Cardiac fibroblast (primary cell): ENCODE measurements at regions not wholly inside any gene's neighbourhood (a gene's known extent, or its start where the extent isn't known, plus 50 kb on each side); places are given as distances from the start of the nearest gene placed in this dataset.
"Not testable (repeated sequence)": the region's sequence is repeated elsewhere in the genome, so short reads cannot be mapped to it uniquely, and the experiment has no call there.

Source experiments
- DNase-seq, 2 donors: peaks; one replicate each; pipeline versions ENCODE4 v3.0.0 to v3.0.0-alpha.2; 2010; ENCODE audit warnings: low read depth in 2 of 2
- H3K4me3 ChIP-seq, 2 donors: replicated peaks in 1 of 2; 1 replicate in 1 of 2; 2 replicates in 1 of 2; pipeline ENCODE4 v1.5.1; 2011; ENCODE audit warnings: low read depth in 2 of 2, low read length in 2 of 2, mild to moderate bottlenecking in 2 of 2, moderate library complexity in 1 of 2
- CTCF ChIP-seq: IDR thresholded peaks from one replicate; pipeline ENCODE4 v1.5.1; 2011; ENCODE audit warnings: low read depth, mild to moderate bottlenecking, low read length, inconsistent platforms

- H3K4me3 ChIP-seq: no peak overlapping the region
- no peak for TF ChIP-seq CTCF
- DNase-seq: no peak
Measured at GRCh38 chr6:151180330-151181048, 59.3 kb upstream of the AKAP12 start.

- peak; percentile 15 to 43 for DNase-seq
- TF ChIP-seq CTCF: no peak
- H3K4me3 ChIP-seq: no peak overlapping the region
Measured at GRCh38 chr6:151181706-151182363, 57.9 kb upstream of the AKAP12 start.

GRCh38 chr6:151182958-151183357, 56.8 kb upstream of the AKAP12 start:
- not testable (repeated sequence) for H3K4me3 ChIP-seq

GRCh38 chr6:151185148-151185547, 54.6 kb upstream of the AKAP12 start:
- DNase-seq: no peak
- H3K4me3 ChIP-seq: no peak overlapping the region
- no peak for TF ChIP-seq CTCF

More at GRCh38 chr6:151182958-151183357, 56.8 kb upstream of the AKAP12 start:
- not testable (repeated sequence) for DNase-seq

GRCh38 chr6:151186306-151186705, 53.5 kb upstream of the AKAP12 start:
- no peak for TF ChIP-seq CTCF
- H3K4me3 ChIP-seq: no peak overlapping the region
- no peak for DNase-seq

- no peak for TF ChIP-seq CTCF
- H3K4me3 ChIP-seq: no peak overlapping the region
- no peak for DNase-seq
Measured at GRCh38 chr6:151186804-151187330, 52.9 kb upstream of the AKAP12 start.
